ENCODE measurements at regions not wholly inside any gene's neighbourhood (a gene's known extent, or its start where the extent isn't known, plus 50 kb on each side); places are given as distances from the start of the nearest gene placed in this dataset.

GRCh38 chr10:83037653-83038052 is 1101.7 kb upstream of the GHITM start:
- no peak for DNase-seq

- no peak for DNase-seq
Observed at GRCh38 chr10:83038631-83039030, 1100.7 kb upstream of the GHITM start.

GRCh38 chr10:83045731-83046130 is 1093.6 kb upstream of the GHITM start:
- no peak for DNase-seq

GRCh38 chr10:83050815-83051214 is 1088.5 kb upstream of the GHITM start:
- no peak for DNase-seq

- DNase-seq = no peak
Observed at GRCh38 chr10:83062871-83063270, 1076.4 kb upstream of the GHITM start.

GRCh38 chr10:83073472-83073871 is 1065.8 kb upstream of the GHITM start:
- DNase-seq = no peak

- peak; percentile 25 for DNase-seq
Observed at GRCh38 chr10:83075016-83075814, 1064.1 kb upstream of the GHITM start.

GRCh38 chr10:83075815-83076355 is 1063.4 kb upstream of the GHITM start:
- DNase-seq = no peak

- no peak for DNase-seq
Observed at GRCh38 chr10:83076443-83076842, 1062.9 kb upstream of the GHITM start.

GRCh38 chr10:83078160-83078559 is 1061.1 kb upstream of the GHITM start:
- no peak for DNase-seq

GRCh38 chr10:83078645-83079044 is 1060.7 kb upstream of the GHITM start:
- DNase-seq = no peak

GRCh38 chr10:83083831-83084230 is 1055.5 kb upstream of the GHITM start:
- no peak for DNase-seq

GRCh38 chr10:83089335-83089734 is 1050.0 kb upstream of the GHITM start:
- DNase-seq = no peak

- no peak for DNase-seq
Observed at GRCh38 chr10:83104616-83105015, 1034.7 kb upstream of the GHITM start.

- DNase-seq = no peak
Observed at GRCh38 chr10:83108565-83109333, 1030.6 kb upstream of the GHITM start.

GRCh38 chr10:83119346-83119745 is 1020.0 kb upstream of the GHITM start:
- no peak for DNase-seq

- no peak for DNase-seq
Observed at GRCh38 chr10:83122336-83122735, 1017.0 kb upstream of the GHITM start.

GRCh38 chr10:83127942-83128575 is 1011.2 kb upstream of the GHITM start:
- DNase-seq = no peak

- DNase-seq = no peak
Observed at GRCh38 chr10:83140811-83141210, 998.5 kb upstream of the GHITM start.

GRCh38 chr10:83142074-83142563 is 997.2 kb upstream of the GHITM start:
- DNase-seq = no peak

- DNase-seq = no peak
Observed at GRCh38 chr10:83144461-83144860, 994.8 kb upstream of the GHITM start.

- DNase-seq = peak; percentile 6
Observed at GRCh38 chr10:83153714-83154113, 985.6 kb upstream of the GHITM start.

- peak; percentile 5 for DNase-seq
Observed at GRCh38 chr10:83164156-83164555, 975.2 kb upstream of the GHITM start.

Data from retina (tissue), 1 donor.